ENCODE measurements at regions not wholly inside any gene's neighbourhood (a gene's known extent, or its start where the extent isn't known, plus 50 kb on each side); places are given as distances from the start of the nearest gene placed in this dataset.
"Not testable (repeated sequence)": the region's sequence is repeated elsewhere in the genome, so short reads cannot be mapped to it uniquely, and the experiment has no call there.

DNA sequence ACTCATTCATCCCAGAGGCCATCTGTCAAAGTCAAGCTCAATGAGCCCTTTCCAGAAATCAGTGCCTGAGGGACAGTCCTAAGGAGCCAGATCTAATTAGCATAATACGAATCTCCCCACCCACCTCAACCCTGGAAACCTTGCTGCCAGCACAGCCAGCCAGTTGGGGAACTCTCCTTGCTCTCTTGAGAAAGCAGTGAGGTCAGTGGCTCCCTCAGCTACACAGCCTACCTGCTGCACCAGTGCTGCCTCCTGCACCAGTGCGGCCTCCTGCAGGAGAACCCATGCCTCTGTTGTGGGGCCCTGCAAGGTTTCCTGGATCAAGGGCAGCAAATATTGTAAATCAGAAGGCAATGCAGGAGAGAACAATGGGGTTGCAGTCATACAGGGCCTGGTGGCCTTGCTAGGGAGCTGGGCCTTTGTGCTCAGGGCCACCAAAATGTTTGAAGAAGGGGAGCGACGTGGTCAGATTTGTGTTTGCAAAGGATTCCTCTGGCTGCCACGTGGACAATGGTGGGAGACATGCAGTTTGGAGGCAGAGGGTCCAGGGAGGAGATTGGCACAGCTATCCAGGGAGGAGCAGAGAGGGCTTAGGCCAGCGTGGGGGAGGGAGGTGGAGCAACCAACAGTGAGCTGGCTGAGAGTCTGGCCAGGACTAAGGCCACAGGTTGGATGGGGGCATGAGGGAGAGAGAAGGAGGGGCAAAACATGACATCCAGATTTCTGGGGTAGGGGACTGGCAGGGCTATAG lies 124.3 kb upstream of the MAMLD1 start:
- DNase-seq (ENCODE audit: low spot score): no peak

DNA sequence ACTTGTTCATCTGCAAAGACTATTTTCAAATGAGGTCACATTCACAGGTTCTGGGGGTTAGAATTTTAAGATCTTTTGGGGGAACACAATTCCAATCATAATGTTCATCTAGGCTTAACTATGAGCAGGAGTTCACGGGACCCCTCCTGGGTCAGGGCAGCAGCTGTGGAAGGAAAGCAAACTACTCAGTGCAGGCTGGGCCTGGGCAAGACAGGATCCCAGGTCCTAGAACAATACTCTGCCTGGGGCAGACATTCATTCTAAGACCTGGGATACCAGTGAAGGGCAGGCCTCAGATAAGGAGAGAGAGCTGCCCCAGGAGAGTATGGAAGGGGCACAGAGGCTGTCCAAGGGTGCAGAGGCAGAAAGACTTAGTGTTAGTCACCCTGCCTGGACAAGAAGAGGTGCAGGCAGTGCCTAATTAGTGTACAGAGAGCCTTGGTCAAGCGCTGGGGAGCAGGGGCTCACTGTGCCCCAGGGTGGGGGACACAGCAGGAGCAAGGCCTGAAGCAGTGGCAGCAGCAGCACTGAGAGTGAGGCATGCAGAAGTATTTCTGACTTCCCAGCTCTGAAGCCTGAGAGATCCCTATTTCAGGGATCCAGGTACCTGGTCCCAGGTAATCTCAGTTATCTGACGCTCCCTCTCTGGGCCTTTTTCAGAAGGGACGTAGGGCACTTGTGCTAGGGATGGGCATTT lies 123.0 kb upstream of the MAMLD1 start:
- no peak for DNase-seq (ENCODE audit: low spot score)

DNA sequence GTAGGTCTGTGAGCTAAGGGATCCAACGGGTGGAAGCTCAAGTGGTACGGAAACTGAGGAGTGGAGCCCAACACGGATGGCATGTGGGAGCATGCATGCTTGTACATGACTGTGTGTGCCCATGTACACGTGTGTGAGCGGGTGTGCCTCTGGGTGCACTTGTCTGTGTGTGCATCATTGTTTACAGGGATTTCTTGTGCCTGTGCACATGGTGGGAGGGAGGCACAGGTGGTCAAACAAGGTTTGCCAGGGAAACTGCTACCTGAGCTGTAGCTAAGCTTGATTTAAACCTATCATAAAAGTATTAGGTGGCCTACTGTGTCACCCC lies 122.5 kb upstream of the MAMLD1 start:
- DNase-seq (ENCODE audit: low spot score): no peak

DNA sequence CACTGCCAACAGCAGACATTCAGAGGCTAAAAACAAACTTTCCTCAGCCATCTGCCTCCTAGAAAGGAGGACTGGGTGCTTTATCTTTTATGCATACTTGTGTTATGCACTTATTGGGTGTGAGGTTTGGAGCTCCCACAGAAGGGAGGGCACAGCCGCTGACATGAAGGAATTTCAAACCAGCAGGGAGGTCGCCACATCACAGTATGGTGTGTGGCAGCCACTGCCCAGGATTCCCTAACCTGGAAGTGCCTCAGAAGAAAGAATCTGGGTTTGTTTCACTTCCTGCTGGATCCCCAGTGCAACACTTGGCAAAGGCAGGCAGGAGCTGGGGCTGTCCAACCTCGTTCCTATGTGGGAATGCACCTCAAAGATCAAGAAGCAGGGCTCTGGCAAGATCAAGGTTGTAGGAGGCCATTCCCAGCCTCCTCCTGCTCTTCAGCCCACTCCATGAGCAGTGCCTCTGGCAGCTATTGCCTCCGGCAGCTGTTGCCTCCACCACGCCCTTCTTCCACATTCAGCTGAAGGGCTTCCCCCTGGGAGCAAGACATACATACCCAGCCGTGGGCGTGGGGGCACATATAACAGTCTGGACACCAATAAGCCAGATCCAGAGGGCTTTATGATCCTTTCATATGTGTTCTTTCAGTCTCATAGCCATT lies 109.0 kb upstream of the MAMLD1 start:
- DNase-seq (ENCODE audit: low spot score): no peak

DNA sequence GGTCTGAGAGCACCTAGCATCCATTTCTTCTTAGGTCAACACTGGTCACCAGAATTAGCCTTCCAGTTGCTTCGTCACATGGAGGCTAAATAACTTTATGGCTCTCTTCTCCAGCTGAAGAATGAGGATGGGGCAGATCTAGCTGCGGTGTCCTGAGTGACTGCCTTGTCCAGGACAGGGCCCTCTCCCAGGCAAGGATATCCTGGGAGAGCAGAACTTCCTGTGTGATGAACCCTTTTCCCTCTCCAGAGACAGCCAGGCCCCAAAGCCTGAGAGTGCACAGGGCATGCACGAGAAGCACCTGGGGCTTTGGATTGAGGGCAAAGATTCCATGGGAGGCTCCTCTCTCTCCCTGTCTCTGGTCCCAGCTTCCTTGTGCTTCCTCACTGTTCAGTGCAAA lies 108.2 kb upstream of the MAMLD1 start:
- DNase-seq (ENCODE audit: low spot score): no peak

DNA sequence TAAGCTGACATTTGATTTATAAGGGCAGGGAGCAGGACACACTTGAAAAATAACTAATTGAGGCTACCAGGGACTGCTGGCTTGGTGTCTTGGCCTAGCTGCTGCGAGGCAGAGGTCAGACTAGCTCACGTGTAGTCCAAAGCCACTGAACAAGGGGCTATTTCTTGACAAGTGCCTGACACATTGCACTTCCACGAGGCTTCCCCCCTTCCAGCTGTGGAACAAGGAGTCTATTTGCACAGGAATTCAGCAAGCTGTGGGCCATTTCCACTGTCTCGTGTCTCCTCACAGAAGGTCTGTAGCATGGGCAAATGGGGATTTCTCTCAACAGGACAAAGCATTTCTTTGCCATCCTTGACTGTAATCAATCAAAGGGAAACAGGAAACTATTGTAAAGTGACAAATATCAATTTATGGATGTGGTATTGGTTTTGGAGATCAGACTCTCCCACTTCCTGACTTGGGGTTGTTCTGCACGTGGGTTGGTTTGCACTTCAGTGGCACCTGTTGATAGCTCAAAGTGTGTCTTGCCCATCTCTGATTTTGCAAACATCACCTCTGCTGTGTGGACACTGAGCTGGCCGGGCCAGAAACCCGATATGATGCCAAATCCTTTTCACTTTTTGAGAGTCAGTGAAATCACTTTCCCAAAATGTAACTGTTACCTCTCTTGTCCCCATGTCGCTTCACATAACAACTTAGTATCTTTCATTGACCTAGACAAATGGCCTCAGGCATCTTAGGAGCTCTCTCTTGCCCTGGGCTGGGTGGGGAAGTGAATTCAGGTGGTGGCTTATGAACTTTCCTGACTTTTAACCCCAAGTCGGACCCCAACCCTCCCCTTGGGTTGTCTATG lies 107.4 kb upstream of the MAMLD1 start:
- no peak for DNase-seq (ENCODE audit: low spot score)

DNA sequence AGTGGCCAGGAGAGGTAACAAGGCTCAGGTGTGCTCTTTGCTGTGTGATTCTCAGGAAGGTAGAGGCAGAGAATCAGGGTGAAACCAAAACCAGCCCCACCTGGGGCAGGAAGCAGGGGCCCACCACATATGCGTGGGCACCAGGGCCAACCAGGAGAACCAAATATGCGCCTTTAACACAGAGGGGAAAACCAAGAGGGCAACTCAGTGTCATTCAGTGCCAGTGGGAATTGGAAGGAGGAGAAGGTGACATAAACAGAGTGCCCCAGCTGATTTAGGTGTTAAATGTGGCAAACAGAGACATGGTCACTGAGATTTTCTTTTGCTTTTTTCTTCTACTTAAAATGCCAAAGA lies 106.8 kb upstream of the MAMLD1 start:
- no peak for DNase-seq (ENCODE audit: low spot score)

DNA sequence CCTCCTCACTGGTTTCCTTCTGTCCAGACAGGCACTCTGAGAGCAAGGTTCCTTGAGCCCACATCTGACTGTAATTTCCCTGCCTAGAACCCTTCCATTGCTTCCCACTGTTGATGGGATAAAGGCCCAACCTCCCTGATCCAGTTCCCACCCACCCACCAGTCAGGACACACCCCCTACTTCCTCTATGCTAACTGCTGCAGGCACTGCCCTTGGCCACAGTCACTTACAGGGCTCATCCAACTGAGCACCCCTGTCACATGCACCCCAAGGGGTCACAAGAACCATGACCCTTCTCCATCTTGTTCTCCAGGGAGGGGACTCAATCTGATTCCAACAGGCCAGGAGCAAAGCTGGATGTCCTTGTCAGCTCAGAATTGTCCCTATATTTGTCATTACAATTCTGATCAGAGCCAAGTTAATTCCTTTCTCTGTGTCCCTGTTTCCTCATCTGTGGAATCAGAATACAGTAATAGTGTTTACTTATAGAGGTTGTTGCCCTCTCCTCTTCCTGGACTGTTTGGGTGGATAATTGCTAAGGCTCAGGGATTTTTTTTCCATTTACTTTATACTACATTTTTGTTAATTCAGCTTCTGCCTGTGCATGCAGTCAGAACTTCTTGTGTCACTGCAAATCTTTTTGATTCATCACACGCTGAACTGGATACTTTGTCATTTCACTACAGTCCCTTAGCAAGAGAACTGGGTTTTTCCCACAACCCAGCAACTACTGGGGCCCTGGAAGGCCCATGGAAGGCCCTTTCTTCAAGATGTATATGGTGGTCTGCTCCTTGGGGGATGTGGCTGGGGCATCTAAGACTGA lies 105.6 kb upstream of the MAMLD1 start:
- DNase-seq (ENCODE audit: low spot score): no peak

DNA sequence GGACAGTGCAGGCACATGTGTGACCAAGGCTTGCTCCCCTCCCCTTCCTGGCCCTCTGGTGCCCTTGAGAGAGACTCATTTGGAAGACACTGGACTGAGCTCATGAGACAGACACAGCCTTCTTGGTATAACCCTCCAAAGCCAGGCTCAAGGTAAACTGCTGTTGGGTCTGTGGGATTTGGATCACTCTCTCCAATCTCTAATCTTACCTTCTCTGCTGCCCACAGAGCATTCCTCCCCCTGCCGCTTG lies 105.0 kb upstream of the MAMLD1 start:
- DNase-seq (ENCODE audit: low spot score): no peak

DNA sequence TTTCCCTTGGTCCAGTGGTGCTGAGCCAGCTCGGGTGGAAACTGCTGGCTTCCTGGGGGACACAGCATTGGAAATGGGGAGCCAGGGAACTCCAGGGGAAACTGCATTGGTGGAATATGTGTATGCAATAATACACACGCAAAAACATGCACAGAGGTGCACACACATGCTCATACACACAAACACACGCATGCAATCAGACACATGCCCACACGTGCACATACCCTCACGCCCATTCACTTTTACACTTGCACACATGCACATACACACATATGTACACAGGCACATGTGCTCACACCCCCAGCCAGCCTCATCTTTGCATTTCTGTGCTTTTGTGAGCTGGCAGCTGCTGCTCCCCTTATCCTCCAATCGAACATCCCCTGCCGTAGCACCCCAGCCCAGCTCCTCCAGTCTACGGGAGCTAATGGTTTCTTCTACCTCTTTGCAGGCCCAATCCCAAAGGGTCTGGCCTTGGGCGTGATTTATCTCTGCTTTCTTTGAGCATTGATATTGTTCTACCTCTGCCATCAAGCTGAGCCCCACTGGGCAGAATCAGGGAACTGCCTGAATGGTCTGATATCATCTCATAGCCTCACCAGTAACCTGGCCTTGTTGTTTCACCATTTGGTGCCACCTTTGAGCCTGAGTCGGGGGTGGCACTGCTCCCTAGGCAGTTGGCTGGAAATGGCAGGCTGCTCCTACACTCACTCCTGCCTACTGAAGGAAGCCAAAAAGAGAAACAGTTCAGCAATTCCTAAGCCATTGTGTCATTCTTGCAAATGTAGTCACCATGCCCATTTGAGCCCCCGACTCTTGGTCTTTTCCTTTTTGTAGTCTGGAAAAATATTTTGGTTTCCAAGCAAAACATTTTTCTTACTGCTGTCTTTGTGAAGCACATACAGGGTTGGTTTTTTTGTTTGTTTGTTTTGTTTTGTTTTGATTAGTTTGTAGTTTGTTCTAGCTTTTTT lies 104.4 kb upstream of the MAMLD1 start:
- peak; percentile 57 for DNase-seq (ENCODE audit: low spot score)

DNA sequence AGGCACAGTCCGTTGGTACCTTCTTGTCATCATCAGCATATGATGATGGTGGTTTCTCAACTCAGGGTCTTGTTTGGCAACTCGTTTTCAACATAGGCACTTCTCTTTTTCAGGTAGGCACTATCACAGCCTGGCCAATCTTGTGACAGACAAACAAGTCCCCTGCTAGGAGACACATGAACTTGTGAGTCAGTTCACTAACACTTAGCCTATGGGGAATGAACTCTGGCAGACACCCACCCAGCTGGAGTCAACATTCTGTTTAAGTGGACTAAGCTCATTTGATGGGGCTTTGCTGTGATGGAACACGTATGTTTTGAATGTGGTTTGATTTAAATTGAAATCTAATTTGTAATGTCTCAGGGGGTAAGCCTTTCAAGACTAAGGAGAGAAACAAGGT lies 100.7 kb upstream of the MAMLD1 start:
- DNase-seq (ENCODE audit: low spot score): no peak

DNA sequence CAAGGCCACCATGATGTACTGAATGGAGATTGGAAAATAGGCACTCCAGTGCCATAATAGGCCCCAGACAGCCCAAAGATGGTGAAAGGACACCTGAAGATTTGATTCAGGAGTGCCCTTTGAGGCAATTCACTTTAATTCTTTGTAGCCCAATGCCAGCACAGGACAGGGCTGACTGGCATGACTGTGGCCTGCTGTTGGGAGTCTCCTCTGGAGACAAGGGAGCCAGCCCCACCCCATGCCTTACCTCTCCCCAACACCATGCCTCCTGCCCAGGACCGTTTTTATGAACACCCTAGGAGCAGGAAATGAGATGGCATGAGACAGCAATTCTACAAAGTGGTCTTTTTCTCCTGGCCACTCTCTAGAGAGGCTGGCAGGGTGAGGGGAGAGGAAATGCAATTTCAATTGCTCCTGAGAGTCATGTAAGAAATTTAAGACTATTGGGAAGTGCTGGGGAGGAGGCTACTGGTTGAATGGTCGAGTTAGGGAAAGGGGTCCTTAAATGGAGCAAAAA lies 94.2 kb upstream of the MAMLD1 start:
- DNase-seq (ENCODE audit: low spot score): no peak

DNA sequence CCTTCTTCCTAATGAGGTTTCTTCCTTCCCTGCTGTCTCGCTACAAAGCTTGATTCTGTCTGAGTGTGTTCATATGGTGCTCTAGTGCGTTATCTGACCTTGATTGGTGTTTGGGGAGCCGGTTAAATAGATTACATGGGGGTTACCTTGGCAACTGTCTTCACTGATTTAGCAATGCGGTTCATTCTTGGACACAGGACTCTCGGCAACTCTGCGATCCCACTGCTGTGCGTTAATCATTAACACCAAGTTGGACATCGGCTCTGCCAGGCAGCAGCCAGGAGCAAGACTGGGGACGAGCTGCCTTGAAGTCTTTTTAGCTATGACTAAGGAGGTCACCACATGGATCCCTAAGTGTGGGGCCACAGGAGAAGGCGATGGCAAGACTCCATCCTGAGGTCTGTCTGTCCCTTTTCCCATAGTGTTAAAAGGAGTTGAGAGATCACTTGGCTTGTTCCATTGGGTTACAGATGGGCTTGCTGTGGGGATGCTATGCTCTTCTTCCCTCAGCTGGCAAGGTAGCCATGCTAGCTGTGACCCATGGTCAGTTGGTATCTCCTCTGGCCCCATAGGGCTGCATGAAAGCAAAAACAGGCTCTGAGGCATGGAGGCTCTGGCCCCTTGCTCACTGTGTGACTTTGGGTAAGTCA lies 93.4 kb upstream of the MAMLD1 start:
- DNase-seq (ENCODE audit: low spot score): peak; percentile 86

DNA sequence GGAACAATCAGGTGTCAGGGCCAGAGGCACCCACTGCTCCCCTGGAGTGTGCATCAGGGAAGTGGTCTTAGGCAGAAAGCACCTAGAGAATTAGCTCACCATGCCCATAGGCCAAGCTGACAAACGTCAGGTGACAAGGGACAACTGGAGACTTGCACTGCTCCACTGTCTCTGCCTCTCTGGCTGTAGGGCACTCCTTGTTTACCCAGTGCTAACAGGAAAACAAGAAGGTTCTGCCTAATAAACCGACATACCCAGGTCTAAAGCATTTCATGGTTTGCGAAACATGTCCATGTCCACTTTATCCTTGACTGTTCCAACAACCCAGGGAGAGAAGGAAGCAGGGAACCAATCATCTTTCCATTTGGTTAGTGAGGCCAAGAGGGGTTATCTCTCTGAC lies 92.5 kb upstream of the MAMLD1 start:
- no peak for DNase-seq (ENCODE audit: low spot score)

DNA sequence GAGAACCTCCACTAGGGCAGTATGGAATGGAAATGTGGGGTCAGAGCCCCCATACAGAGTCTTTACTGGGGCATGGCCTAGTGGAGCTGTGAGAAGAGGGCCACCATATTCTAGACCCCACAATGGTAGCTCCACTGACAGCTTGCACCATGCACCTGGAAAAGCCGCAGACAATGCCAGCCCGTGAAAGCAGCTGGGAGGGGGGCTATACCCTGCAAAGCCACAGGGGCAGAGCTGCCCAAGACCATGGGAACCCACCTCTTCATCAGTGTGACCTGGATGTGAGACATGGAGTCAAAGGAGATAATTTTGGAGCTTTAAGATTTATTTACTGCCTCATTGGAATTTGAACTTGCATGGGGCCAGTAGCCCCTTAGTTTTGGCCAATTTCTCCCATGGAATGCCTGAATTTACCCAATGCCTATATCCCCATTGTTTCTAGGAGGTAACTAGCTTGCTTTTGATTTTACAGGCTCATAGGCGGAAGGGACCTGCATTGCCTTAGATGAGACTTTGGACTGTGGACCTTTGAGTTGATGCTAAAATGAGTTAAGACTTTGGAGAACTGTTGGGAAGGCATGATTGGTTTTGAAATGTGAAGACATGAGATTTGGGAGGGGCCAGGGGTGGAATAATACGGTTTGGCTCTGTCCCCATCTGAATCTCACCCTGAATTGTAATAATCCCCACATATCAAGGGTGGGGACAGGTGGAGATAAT lies 89.4 kb upstream of the MAMLD1 start:
- DNase-seq (ENCODE audit: low spot score): not testable (repeated sequence)

DNA sequence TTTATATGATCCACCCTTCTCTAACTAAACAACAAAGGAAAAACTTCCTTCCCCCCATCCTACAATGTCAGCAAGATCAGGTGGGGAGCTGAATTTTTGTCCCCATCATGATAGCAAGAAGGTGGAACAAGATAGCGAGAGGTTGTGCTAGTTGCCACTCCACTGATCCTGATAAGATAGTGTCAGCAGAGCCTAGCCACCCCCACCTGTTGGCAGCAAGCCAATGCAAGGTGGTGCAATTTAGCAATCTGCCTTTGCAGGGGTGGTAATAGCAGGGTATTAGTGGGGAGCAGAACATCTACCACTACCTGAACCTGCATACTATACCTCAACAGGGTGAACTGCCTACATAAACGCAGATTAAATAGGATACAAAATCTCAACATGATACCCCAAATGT lies 80.2 kb upstream of the MAMLD1 start:
- no peak for DNase-seq (ENCODE audit: low spot score)

DNA sequence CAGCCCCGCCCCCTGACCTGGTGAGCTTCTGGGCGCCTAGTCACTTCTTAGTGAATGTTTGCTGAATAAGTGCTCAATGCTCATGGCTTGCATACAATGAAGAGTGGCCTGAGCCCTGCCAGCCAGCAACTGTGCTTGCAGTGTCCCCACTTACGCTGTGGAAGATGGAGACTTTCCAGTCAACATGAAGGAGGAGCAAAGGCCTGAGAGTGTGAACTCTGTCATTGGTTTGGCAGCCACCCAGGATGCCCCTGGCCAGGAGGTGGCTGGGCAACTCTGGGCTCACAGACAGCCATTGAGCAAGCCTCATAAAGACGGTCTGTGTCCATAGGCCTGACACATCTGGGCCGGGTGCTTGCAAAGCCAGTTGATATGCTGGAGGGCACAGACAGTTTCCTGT lies 72.1 kb upstream of the MAMLD1 start:
- no peak for DNase-seq (ENCODE audit: low spot score)

DNA sequence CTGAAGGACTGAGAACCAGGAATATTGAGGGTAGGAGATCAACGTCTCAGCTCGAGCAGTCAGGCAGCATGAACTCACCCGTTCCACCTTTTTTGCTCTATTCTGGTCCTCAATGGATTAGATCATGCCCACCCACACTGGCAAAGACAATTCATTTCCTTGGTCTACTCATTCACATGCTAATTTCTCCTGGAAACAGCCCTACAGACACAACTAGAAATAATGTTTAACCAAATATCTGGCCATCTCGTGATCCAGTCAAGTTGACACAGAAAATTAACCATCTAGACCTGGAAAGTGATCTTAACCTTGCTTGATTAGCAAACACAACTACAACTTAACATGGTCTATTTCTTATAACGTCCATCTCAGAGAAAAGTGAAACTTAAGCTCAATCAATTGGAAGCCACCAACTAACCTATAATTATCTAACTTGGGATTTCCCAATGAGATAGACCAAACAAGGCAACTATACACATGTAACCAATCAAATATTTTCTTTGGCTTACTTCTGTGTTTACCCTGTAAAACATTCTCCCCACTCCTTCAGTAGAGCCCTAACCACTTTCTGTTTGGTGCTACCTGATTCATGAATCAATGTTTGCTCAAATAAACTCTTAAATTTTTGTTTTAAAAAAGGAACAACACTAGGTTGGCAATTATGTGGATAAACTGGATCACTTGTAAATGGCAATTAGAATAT lies 69.7 kb upstream of the MAMLD1 start:
- peak; percentile 54 for DNase-seq (ENCODE audit: low spot score)
